ENCODE measurements at regions not wholly inside any gene's neighbourhood (a gene's known extent, or its start where the extent isn't known, plus 50 kb on each side); places are given as distances from the start of the nearest gene placed in this dataset.

DNA sequence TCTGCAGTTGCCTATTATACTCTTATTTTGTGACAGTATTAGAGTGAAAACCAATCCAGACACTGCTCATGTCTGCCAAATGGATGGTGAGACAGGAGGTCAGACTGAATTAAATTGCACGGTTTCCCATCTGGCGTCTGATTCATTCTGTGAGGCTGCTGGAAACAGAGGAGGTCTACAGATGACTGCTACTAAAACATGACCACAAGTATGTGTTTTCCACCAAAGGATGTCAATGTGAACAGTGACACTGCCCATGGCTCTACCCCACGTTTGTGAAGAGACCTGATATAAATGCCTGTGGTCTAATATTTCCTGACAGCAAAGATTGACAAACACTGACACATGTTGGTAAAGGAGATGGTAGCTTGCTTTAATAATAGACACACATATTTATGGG, 104.3 kb upstream of the ST6GAL2 start:
- CTCF ChIA-PET, result no interaction called here
- POLR2A ChIA-PET, result no interaction called here
- no peaks in the 10 kb centered on the region for H3K9me3 Mint-ChIP-seq

DNA sequence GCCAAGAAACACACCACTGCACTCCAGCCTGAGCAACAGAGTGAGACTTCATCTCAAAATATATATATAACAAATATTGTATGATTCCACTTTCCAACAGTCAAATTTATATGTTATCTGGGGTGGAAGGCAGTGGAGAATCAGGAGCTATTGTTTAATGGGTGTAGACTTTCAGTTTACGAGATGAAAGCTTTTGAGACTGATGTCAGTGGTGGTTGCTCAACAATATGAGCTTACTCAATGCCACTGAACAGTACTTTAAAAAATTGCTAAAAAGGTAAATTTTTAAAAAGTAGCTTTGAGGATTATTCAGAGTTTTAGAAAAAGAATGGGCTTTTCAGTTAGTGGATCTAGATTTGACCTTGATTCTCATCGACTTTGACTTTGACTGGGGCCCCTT, 105.9 kb upstream of the ST6GAL2 start:
- H3K9me3 Mint-ChIP-seq, result no peaks in the 10 kb centered on the region
- no peaks in the 10 kb centered on the region for H3K36me3 Mint-ChIP-seq (ENCODE audit: low read depth)
- peaks cover 12% of the 10 kb centered on the region for H3K27me3 Mint-ChIP-seq
- TF ChIP-seq, protein P1, sequence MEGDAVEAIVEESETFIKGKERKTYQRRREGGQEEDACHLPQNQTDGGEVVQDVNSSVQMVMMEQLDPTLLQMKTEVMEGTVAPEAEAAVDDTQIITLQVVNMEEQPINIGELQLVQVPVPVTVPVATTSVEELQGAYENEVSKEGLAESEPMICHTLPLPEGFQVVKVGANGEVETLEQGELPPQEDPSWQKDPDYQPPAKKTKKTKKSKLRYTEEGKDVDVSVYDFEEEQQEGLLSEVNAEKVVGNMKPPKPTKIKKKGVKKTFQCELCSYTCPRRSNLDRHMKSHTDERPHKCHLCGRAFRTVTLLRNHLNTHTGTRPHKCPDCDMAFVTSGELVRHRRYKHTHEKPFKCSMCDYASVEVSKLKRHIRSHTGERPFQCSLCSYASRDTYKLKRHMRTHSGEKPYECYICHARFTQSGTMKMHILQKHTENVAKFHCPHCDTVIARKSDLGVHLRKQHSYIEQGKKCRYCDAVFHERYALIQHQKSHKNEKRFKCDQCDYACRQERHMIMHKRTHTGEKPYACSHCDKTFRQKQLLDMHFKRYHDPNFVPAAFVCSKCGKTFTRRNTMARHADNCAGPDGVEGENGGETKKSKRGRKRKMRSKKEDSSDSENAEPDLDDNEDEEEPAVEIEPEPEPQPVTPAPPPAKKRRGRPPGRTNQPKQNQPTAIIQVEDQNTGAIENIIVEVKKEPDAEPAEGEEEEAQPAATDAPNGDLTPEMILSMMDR (IDR thresholded peaks at IDR 0.05), result no peak
- no peaks in the 10 kb centered on the region for H3K36me3 ChIP-seq (ENCODE audit: insufficient read depth, low read length)
- no peak overlapping the region for H3K27ac ChIP-seq (ENCODE audit: low read depth in 1 of 2, low read length in 2 of 2)
- POLR2A ChIA-PET, result no interaction called here
- H3K4me1 Mint-ChIP-seq (ENCODE audit: low read depth), result no peaks in the 10 kb centered on the region
- peaks cover 0 to 3% of the 10 kb centered on the region in 2 experiments for H3K9me3 ChIP-seq (ENCODE audit: control insufficient read depth in 1 of 2, insufficient read depth in 1 of 2, low read length in 2 of 2)
- H3K27ac Mint-ChIP-seq, result no peak overlapping the region
- no peak overlapping the region for H3K4me3 ChIP-seq (ENCODE audit: low read length)
- intact Hi-C loops (cut with DNase I, micrococcal nuclease), result no loop called here
- CTCF ChIA-PET, result no interaction called here
- no peak overlapping the region for H3K4me3 Mint-ChIP-seq
- H3K27me3 ChIP-seq (ENCODE audit: control insufficient read depth in 1 of 2, insufficient read depth in 2 of 2, low read length in 2 of 2), result no peaks in the 10 kb centered on the region
- ATAC-seq (ENCODE audit: poor library complexity), result no peak
- no peak for DNase-seq
- H3K4me1 ChIP-seq (ENCODE audit: insufficient read depth, low read length), result no peaks in the 10 kb centered on the region

More for the DNA sequence above, 104.3 kb upstream of the ST6GAL2 start:
- Mint-ChIP-seq H3K36me3 (ENCODE audit: low read depth) (no peaks in the 10 kb centered on the region), H3K27me3 (peaks cover 7% of the 10 kb centered on the region), H3K4me3 (no peak overlapping the region), H3K4me1 (ENCODE audit: low read depth) (no peaks in the 10 kb centered on the region), H3K27ac (no peak overlapping the region)
- DNase-seq (no peak), ATAC-seq (ENCODE audit: poor library complexity) (no peak)
- no peaks in the 10 kb centered on the region for H3K36me3 ChIP-seq (ENCODE audit: insufficient read depth, low read length)
- H3K4me3 ChIP-seq (ENCODE audit: low read length), result no peak overlapping the region
- H3K27me3 ChIP-seq (ENCODE audit: control insufficient read depth in 1 of 2, insufficient read depth in 2 of 2, low read length in 2 of 2), result no peaks in the 10 kb centered on the region
- no peak overlapping the region for H3K27ac ChIP-seq (ENCODE audit: low read depth in 1 of 2, low read length in 2 of 2)
- TF ChIP-seq, protein P1 (IDR thresholded peaks at IDR 0.05), result no peak
- intact Hi-C loops (cut with DNase I, micrococcal nuclease), result no loop called here
- peaks cover 0 to 3% of the 10 kb centered on the region in 2 experiments for H3K9me3 ChIP-seq (ENCODE audit: control insufficient read depth in 1 of 2, insufficient read depth in 1 of 2, low read length in 2 of 2)
- H3K4me1 ChIP-seq (ENCODE audit: insufficient read depth, low read length), result no peaks in the 10 kb centered on the region

DNA sequence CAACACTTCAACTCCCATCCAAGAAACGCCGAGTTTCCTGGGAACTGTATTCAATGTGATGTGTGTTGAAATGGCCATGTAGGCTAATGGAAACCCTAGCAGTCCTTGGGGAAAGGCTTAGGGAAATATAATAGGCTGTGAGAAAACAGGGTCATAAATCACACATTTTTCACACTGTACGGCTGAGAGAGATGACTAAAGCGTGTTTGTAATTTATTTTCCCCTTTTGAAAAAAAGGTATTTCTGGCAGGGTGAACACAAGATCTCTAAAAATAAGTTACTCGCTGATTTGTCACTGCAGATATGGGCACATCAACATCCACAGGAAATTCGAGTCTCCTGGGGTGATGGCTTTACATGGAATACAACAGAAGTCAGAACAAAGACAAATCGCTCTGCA, 109.6 kb upstream of the ST6GAL2 start:
- peaks cover 0 to 3% of the 10 kb centered on the region in 2 experiments for H3K9me3 ChIP-seq (ENCODE audit: control insufficient read depth in 1 of 2, insufficient read depth in 1 of 2, low read length in 2 of 2)
- ChIA-PET POLR2A (no interaction called here), CTCF (interaction anchor here (0.6 kb wide), 1 partner anchor 394 kb away, joined by 3 read pairs; no protein-coding TSS in a partner anchor)
- Mint-ChIP-seq H3K4me3 (no peak overlapping the region), H3K4me1 (ENCODE audit: low read depth) (no peaks in the 10 kb centered on the region), H3K27me3 (peaks cover 22% of the 10 kb centered on the region), H3K9me3 (peaks cover 6% of the 10 kb centered on the region), H3K27ac (no peak overlapping the region), H3K36me3 (ENCODE audit: low read depth) (no peaks in the 10 kb centered on the region)
- no peaks in the 10 kb centered on the region for H3K27me3 ChIP-seq (ENCODE audit: control insufficient read depth in 1 of 2, insufficient read depth in 2 of 2, low read length in 2 of 2)
- H3K36me3 ChIP-seq (ENCODE audit: insufficient read depth, low read length), result no peaks in the 10 kb centered on the region
- TF ChIP-seq, protein P1 (IDR thresholded peaks at IDR 0.05), result no peak
- no peak for DNase-seq
- intact Hi-C loops (cut with DNase I, micrococcal nuclease), result no loop called here
- no peak overlapping the region for H3K4me3 ChIP-seq (ENCODE audit: low read length)
- H3K4me1 ChIP-seq (ENCODE audit: insufficient read depth, low read length), result no peaks in the 10 kb centered on the region
- H3K27ac ChIP-seq (ENCODE audit: low read depth in 1 of 2, low read length in 2 of 2), result no peak overlapping the region
- ATAC-seq (ENCODE audit: poor library complexity), result no peak
